ENCODE measurements at regions not wholly inside any gene's neighbourhood (a gene's known extent, or its start where the extent isn't known, plus 50 kb on each side); places are given as distances from the start of the nearest gene placed in this dataset.
A peak's percentile ranks its signal among the peaks of the same experiment; 100 is the strongest.

DNA sequence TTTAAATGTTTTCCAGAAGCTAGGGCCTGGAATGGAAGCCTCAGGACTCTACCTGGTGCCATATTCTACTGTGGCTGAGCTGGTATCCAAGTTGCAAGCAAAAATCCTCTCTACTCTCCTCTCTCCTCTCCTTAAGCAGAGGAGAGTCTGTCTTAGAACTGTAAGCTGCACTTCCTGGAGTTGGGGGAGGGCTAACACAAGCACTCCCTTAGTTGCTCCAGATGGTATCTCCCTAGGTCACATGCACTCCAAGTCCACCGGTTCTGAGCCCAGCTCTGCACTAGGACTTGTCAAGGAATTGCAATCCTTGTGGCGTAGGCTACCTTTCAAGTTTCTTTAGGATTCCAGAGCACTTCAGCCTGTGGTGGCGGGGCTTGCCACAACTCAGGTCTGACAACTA, 513.9 kb upstream of the RGMB start:
- TF ChIP-seq, protein P1, sequence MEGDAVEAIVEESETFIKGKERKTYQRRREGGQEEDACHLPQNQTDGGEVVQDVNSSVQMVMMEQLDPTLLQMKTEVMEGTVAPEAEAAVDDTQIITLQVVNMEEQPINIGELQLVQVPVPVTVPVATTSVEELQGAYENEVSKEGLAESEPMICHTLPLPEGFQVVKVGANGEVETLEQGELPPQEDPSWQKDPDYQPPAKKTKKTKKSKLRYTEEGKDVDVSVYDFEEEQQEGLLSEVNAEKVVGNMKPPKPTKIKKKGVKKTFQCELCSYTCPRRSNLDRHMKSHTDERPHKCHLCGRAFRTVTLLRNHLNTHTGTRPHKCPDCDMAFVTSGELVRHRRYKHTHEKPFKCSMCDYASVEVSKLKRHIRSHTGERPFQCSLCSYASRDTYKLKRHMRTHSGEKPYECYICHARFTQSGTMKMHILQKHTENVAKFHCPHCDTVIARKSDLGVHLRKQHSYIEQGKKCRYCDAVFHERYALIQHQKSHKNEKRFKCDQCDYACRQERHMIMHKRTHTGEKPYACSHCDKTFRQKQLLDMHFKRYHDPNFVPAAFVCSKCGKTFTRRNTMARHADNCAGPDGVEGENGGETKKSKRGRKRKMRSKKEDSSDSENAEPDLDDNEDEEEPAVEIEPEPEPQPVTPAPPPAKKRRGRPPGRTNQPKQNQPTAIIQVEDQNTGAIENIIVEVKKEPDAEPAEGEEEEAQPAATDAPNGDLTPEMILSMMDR (IDR thresholded peaks at IDR 0.05; ENCODE audit: unreplicated experiment), result no peak
- Mint-ChIP-seq H3K27ac (ENCODE audit: unreplicated experiment) (no peak overlapping the region), H3K27me3 (ENCODE audit: unreplicated experiment) (no peaks in the 10 kb centered on the region), H3K4me3 (ENCODE audit: unreplicated experiment) (no peak overlapping the region), H3K9me3 (ENCODE audit: unreplicated experiment) (no peaks in the 10 kb centered on the region), H3K4me1 (ENCODE audit: unreplicated experiment) (no peaks in the 10 kb centered on the region), H3K36me3 (ENCODE audit: low read depth, unreplicated experiment) (no peaks in the 10 kb centered on the region)
- no peak for DNase-seq (ENCODE audit: low spot score)

DNA sequence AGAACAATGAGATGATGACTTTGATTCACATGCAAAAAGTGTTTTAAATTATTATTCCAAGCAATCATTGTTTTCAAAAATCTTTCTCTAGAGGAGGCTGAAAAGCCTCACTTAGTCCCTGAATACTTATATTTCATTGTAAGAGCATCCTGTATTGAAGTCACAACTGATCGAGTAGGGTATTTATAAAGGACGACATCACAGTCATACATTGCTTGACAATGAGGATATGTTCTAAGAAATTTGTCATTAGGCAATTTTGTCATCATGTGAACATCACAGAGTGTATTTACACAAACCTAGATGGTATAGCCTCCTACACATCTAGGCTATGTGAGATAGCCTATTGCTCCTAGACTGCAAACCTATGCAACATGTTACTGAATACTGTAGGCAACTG, 510.4 kb upstream of the RGMB start:
- Mint-ChIP-seq H3K9me3 (ENCODE audit: unreplicated experiment) (no peaks in the 10 kb centered on the region), H3K27ac (ENCODE audit: unreplicated experiment) (no peak overlapping the region), H3K27me3 (ENCODE audit: unreplicated experiment) (no peaks in the 10 kb centered on the region), H3K36me3 (ENCODE audit: low read depth, unreplicated experiment) (no peaks in the 10 kb centered on the region), H3K4me3 (ENCODE audit: unreplicated experiment) (no peak overlapping the region), H3K4me1 (ENCODE audit: unreplicated experiment) (no peaks in the 10 kb centered on the region)
- DNase-seq (ENCODE audit: low spot score), result no peak
- TF ChIP-seq, protein P1 (IDR thresholded peaks at IDR 0.05; ENCODE audit: unreplicated experiment), result no peak

DNA sequence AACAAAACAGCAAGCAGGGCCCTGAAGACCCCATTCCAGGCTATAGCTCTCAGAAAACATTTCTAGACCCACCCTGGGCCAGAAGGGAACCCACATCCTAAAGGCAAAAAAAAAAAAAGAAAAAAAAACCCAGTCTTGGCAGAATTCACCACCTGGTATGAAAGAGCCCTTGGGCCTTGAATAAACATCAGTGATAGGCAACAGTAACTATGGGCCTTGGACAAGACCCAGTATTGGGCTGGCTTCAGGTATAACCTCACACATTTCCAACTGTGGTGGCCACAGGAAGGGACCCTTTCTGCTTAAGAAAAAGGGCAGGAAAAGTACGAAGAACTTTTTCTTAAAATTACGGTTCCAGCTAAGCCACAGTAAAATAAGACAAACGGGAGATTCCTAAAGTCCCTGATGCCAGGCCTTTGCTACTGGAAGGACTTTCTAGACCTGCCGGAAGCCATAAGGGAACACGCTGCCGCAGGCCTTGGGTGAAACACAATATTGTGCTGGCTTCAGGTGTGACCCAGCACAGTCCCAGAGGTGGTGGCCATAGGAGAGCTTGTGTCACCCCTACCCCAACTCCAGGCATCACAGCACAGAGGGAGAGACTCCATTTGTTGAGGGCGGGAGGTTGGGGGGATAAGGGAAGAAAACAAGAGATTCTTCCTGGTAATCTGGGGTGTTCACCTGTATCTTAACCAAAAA, 505.2 kb upstream of the RGMB start:
- no peaks in the 10 kb centered on the region for H3K9me3 Mint-ChIP-seq (ENCODE audit: unreplicated experiment)
- H3K27me3 Mint-ChIP-seq (ENCODE audit: unreplicated experiment), result no peaks in the 10 kb centered on the region
- H3K4me3 Mint-ChIP-seq (ENCODE audit: unreplicated experiment), result no peak overlapping the region
- H3K36me3 Mint-ChIP-seq (ENCODE audit: low read depth, unreplicated experiment), result no peaks in the 10 kb centered on the region
- no peaks in the 10 kb centered on the region for H3K4me1 Mint-ChIP-seq (ENCODE audit: unreplicated experiment)
- DNase-seq (ENCODE audit: low spot score), result no peak
- no peak overlapping the region for H3K27ac Mint-ChIP-seq (ENCODE audit: unreplicated experiment)
- TF ChIP-seq, protein P1 (IDR thresholded peaks at IDR 0.05; ENCODE audit: unreplicated experiment), result no peak

DNA sequence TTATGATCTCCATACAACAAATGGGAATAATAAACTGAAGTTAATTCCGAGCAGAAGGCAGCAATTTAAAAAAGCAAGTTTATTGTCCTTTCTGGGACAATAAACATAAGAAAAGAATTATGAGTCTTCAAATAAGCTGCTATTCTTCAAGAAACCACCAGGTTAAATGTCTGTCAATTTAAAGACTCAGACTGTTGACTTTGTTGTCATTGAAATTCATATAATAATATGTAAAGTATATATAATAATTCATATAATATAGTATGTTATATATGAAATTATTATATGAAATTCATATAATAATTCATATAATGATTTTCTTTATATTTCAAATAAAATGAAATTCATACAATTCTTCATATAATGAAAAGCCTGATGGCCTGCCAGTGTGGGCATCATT, 497.5 kb upstream of the RGMB start:
- no peak for DNase-seq (ENCODE audit: low spot score)
- TF ChIP-seq, protein P1 (IDR thresholded peaks at IDR 0.05; ENCODE audit: unreplicated experiment), result peak; percentile 37
- no peaks in the 10 kb centered on the region for H3K27me3 Mint-ChIP-seq (ENCODE audit: unreplicated experiment)
- no peaks in the 10 kb centered on the region for H3K36me3 Mint-ChIP-seq (ENCODE audit: low read depth, unreplicated experiment)
- no peak overlapping the region for H3K4me3 Mint-ChIP-seq (ENCODE audit: unreplicated experiment)
- H3K27ac Mint-ChIP-seq (ENCODE audit: unreplicated experiment), result no peak overlapping the region
- no peaks in the 10 kb centered on the region for H3K9me3 Mint-ChIP-seq (ENCODE audit: unreplicated experiment)
- no peaks in the 10 kb centered on the region for H3K4me1 Mint-ChIP-seq (ENCODE audit: unreplicated experiment)

DNA sequence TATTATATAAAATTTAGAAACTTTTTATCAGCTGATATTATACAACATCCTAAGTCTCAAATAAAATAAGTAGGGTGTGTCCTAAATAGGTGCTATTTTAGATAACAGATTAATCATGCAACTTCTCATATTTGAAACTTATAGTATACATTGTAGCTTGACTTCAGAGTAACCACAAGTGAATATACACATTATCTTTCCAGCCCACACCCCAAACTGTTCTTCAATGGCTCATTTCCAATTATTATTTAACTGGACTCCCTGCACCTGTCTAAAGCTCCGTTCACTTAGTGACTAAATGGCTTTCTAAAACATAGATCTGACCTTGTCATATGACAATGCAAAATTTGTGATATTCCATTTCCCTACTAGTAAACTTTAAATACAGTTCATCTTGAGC, 490.9 kb upstream of the RGMB start:
- Mint-ChIP-seq H3K27ac (ENCODE audit: unreplicated experiment) (no peak overlapping the region), H3K9me3 (ENCODE audit: unreplicated experiment) (no peaks in the 10 kb centered on the region), H3K4me1 (ENCODE audit: unreplicated experiment) (no peaks in the 10 kb centered on the region), H3K4me3 (ENCODE audit: unreplicated experiment) (no peak overlapping the region), H3K36me3 (ENCODE audit: low read depth, unreplicated experiment) (no peaks in the 10 kb centered on the region), H3K27me3 (ENCODE audit: unreplicated experiment) (no peaks in the 10 kb centered on the region)
- no peak for DNase-seq (ENCODE audit: low spot score)
- TF ChIP-seq, protein P1 (IDR thresholded peaks at IDR 0.05; ENCODE audit: unreplicated experiment), result no peak

Measured in endothelial cell (in vitro differentiated cells).